H1 (cell line): ENCODE measurements at regions not wholly inside any gene's neighbourhood (a gene's known extent, or its start where the extent isn't known, plus 50 kb on each side); places are given as distances from the start of the nearest gene placed in this dataset.

Source experiments
- CHD1 ChIP-seq: IDR thresholded peaks from 2 replicates; pipeline ENCODE4 v1.6.1; 2012; ENCODE audit warnings: low read depth, low read length, improper control_type of control experiment
- EGR1 ChIP-seq: IDR thresholded peaks from 2 replicates; pipeline ENCODE4 v1.6.1; 2011; ENCODE audit warnings: low read depth, low read length, borderline replicate concordance
- POLR2AphosphoS5 ChIP-seq: IDR thresholded peaks from 2 replicates; pipeline ENCODE4 v1.6.1; 2011; ENCODE audit warnings: low read depth, low read length
- RNF2 ChIP-seq: fragments of 200-900, 300-1000 bp; sonication (generic); IDR thresholded peaks from 2 replicates; pipeline ENCODE4 v1.7.1; 2016; ENCODE audit warnings: borderline replicate concordance, low read depth, mild to moderate bottlenecking, antibody characterized with exemption, low read length; ENCODE audit not compliant: poor library complexity, severe bottlenecking; ENCODE audit errors: missing control alignments
- TAF7 ChIP-seq: optimal IDR thresholded peaks from 2 replicates; pipeline ENCODE3; 2011; ENCODE audit warnings: low read depth, mild to moderate bottlenecking, inconsistent platforms, low read length, moderate library complexity, borderline replicate concordance

DNA sequence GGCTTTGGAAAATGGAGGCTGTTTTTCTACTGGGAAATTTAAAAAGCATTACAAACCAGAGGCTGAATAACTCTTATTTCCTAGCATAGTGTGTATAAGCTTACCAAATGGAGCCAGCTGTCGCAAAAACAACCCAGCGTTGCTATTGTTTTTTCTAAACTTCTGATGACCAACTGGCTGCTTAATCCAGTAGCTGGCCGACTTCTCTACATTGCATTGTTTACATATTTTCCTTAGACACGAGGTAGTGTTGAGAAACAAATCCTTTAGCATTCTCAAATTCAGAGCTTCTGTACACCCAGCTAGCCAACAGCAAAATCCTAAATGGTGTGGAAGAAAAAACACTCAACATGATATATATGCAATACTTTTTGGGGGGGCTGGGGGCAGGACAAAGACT is 161.0 kb upstream of the ADAMTS9 start (continued):
- TF ChIP-seq TAF7 = no peak
- no peak for TF ChIP-seq POLR2AphosphoS5
- TF ChIP-seq RNF2 = no peak
- no peak for TF ChIP-seq EGR1
- no peak for TF ChIP-seq CHD1
- TF ChIP-seq, all 59 proteins: peak for 0
